ENCODE measurements at regions not wholly inside any gene's neighbourhood (a gene's known extent, or its start where the extent isn't known, plus 50 kb on each side); places are given as distances from the start of the nearest gene placed in this dataset.

GRCh38 chr10:2488446-2489005 lies 578.8 kb upstream of the PFKP start:
- no peak for DNase-seq

- no peak for DNase-seq
Measured at GRCh38 chr10:2487921-2488320, 579.4 kb upstream of the PFKP start.

- DNase-seq = no peak
Measured at GRCh38 chr10:2478656-2479055, 588.7 kb upstream of the PFKP start.

GRCh38 chr10:2476812-2477553 lies 590.4 kb upstream of the PFKP start:
- DNase-seq = no peak

- DNase-seq = no peak
Measured at GRCh38 chr10:2476218-2476811, 591.0 kb upstream of the PFKP start.

- no peak for DNase-seq
Measured at GRCh38 chr10:2475711-2476217, 591.6 kb upstream of the PFKP start.

GRCh38 chr10:2471811-2472210 lies 595.5 kb upstream of the PFKP start:
- DNase-seq = no peak

- DNase-seq = no peak
Measured at GRCh38 chr10:2469802-2470201, 597.5 kb upstream of the PFKP start.

- DNase-seq = no peak
Measured at GRCh38 chr10:2464483-2464882, 602.9 kb upstream of the PFKP start.

- DNase-seq = no peak
Measured at GRCh38 chr10:2463316-2463715, 604.0 kb upstream of the PFKP start.

GRCh38 chr10:2462581-2462980 lies 604.8 kb upstream of the PFKP start:
- no peak for DNase-seq

GRCh38 chr10:2460812-2461211 lies 606.5 kb upstream of the PFKP start:
- DNase-seq = no peak

GRCh38 chr10:2459713-2460112 lies 607.6 kb upstream of the PFKP start:
- DNase-seq = no peak

GRCh38 chr10:2456834-2457233 lies 610.5 kb upstream of the PFKP start:
- DNase-seq = no peak

- DNase-seq = no peak
Measured at GRCh38 chr10:2445370-2445769, 622.0 kb upstream of the PFKP start.

GRCh38 chr10:2439983-2440382 lies 627.4 kb upstream of the PFKP start:
- no peak for DNase-seq

- no peak for DNase-seq
Measured at GRCh38 chr10:2439000-2439399, 628.3 kb upstream of the PFKP start.

- DNase-seq = no peak
Measured at GRCh38 chr10:2438248-2438939, 629.0 kb upstream of the PFKP start.

GRCh38 chr10:2436933-2437332 lies 630.4 kb upstream of the PFKP start:
- DNase-seq = no peak

GRCh38 chr10:2431961-2432360 lies 635.4 kb upstream of the PFKP start:
- DNase-seq = no peak

- DNase-seq = no peak
Measured at GRCh38 chr10:2427412-2427811, 639.9 kb upstream of the PFKP start.

GRCh38 chr10:2425320-2425719 lies 642.0 kb upstream of the PFKP start:
- DNase-seq = no peak

- no peak for DNase-seq
Measured at GRCh38 chr10:2414562-2414961, 652.8 kb upstream of the PFKP start.

- DNase-seq = no peak
Measured at GRCh38 chr10:2414039-2414438, 653.3 kb upstream of the PFKP start.
